Naive B cell (primary cell): ENCODE measurements at regions not wholly inside any gene's neighbourhood (a gene's known extent, or its start where the extent isn't known, plus 50 kb on each side); places are given as distances from the start of the nearest gene placed in this dataset.

Source experiments
- ATAC-seq, 2 donors: fragments of 150-1000 bp; cut with Tn5 transposase; 2 replicates each; pipeline ENCODE4 v1.10.0; 2021; ENCODE audit warnings: low read depth in 2 of 2, mild to moderate bottlenecking in 2 of 2, moderate library complexity in 2 of 2
- DNase-seq: peaks from one replicate; pipeline ENCODE4 v3.0.0; 2022
- H3K27ac Mint-ChIP-seq, 6 donors: one replicate each; pipeline ENCODE4 v1.8.0; 2020 to 2022; ENCODE audit warnings: mild to moderate bottlenecking in 6 of 6, mixed read lengths in 6 of 6, moderate library complexity in 5 of 6, inconsistent platforms in 2 of 6
- H3K27me3 Mint-ChIP-seq, 3 donors: one replicate each; pipeline ENCODE4 v1.8.0; 2021 to 2022; ENCODE audit warnings: mixed read lengths in 3 of 3, mild to moderate bottlenecking in 1 of 3
- H3K36me3 Mint-ChIP-seq, 2 donors: one replicate each; pipeline ENCODE4 v1.8.0; 2020 to 2022; ENCODE audit warnings: mixed read lengths in 2 of 2, inconsistent platforms in 1 of 2, mild to moderate bottlenecking in 1 of 2
- H3K4me1 Mint-ChIP-seq, 3 donors: one replicate each; pipeline ENCODE4 v1.8.0; 2020 to 2022; ENCODE audit warnings: mixed read lengths in 3 of 3, inconsistent platforms in 1 of 3, mild to moderate bottlenecking in 1 of 3, moderate library complexity in 1 of 3
- H3K4me3 Mint-ChIP-seq, 8 donors: one replicate each; pipeline ENCODE4 v1.8.0; 2020 to 2022; ENCODE audit warnings: mild to moderate bottlenecking in 8 of 8, mixed read lengths in 8 of 8, moderate library complexity in 8 of 8, inconsistent platforms in 2 of 8
- H3K9me3 Mint-ChIP-seq, 7 donors: one replicate each; pipeline ENCODE4 v1.8.0; 2020 to 2022; ENCODE audit warnings: mixed read lengths in 7 of 7, mild to moderate bottlenecking in 5 of 7, inconsistent platforms in 2 of 7, moderate library complexity in 1 of 7

GRCh38 chr6:48881551-48881950, 581.5 kb downstream of the MMUT start:
- no peaks in the 10 kb centered on the region for H3K27me3 Mint-ChIP-seq
- H3K9me3 Mint-ChIP-seq: peaks cover 0 to 16% (median 8%) of the 10 kb centered on the region in 7 donors
- no peak for ATAC-seq
- H3K27ac Mint-ChIP-seq: no peak overlapping the region
- H3K36me3 Mint-ChIP-seq: no peaks in the 10 kb centered on the region
- H3K4me1 Mint-ChIP-seq: no peaks in the 10 kb centered on the region
- no peak overlapping the region for H3K4me3 Mint-ChIP-seq
- no peak for DNase-seq

DNA sequence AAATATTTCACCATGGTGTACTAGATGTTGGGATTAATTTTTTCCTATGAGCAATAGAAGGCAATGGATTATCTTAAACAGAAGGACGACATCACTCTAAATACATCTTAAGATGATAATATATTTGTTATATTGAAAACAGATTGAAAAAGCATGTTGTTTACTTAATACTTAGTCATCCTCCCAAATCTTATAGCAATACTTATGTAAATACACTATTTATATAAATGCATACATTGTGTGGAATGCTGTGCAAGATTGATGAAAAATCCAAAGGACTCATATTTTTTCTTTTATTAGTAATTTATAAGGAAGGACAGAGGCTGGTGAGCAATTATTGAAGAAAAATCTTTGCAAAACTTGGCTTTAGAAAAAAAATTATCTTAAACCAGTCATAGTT, 593.5 kb downstream of the MMUT start:
- ATAC-seq: no peak
- no peaks in the 10 kb centered on the region for H3K4me1 Mint-ChIP-seq
- no peak for DNase-seq
- H3K27ac Mint-ChIP-seq: no peak overlapping the region
- no peak overlapping the region for H3K4me3 Mint-ChIP-seq
- no peaks in the 10 kb centered on the region for H3K36me3 Mint-ChIP-seq
- H3K9me3 Mint-ChIP-seq: peaks cover 0 to 19% (median 5%) of the 10 kb centered on the region in 7 donors
- H3K27me3 Mint-ChIP-seq: no peaks in the 10 kb centered on the region

GRCh38 chr6:48866682-48867081, 596.4 kb downstream of the MMUT start:
- Mint-ChIP-seq H3K27me3 (no peaks in the 10 kb centered on the region), H3K4me3 (no peak overlapping the region), H3K4me1 (no peaks in the 10 kb centered on the region), H3K9me3 (peaks cover 2 to 25% (median 8%) of the 10 kb centered on the region in 7 donors), H3K27ac (no peak overlapping the region), H3K36me3 (no peaks in the 10 kb centered on the region)
- no peak for DNase-seq
- no peak for ATAC-seq

DNA sequence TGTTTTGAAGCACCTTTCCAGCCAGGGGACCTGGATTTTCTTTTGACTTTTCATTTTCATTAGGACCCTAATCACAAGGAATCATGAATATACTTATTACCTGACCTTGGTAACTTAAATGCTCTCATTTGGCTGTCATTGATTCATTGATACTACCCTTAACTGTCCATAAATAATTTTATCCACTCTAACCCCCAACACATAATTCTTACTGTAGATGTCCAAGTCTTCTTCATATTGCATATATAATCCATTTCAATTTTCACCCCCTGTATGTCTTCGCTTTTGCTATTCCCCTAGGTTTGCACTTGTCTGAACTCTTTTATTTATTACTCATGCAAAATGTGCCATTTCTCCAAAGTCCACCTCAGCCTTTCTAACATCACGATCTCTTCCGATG, 602.9 kb downstream of the MMUT start:
- no peaks in the 10 kb centered on the region for H3K27me3 Mint-ChIP-seq
- no peaks in the 10 kb centered on the region for H3K36me3 Mint-ChIP-seq
- no peak overlapping the region for H3K27ac Mint-ChIP-seq
- H3K4me3 Mint-ChIP-seq: no peak overlapping the region
- no peak for DNase-seq
- no peaks in the 10 kb centered on the region for H3K4me1 Mint-ChIP-seq
- no peak for ATAC-seq
- peaks cover 2 to 19% (median 5%) of the 10 kb centered on the region in 7 donors for H3K9me3 Mint-ChIP-seq

DNA sequence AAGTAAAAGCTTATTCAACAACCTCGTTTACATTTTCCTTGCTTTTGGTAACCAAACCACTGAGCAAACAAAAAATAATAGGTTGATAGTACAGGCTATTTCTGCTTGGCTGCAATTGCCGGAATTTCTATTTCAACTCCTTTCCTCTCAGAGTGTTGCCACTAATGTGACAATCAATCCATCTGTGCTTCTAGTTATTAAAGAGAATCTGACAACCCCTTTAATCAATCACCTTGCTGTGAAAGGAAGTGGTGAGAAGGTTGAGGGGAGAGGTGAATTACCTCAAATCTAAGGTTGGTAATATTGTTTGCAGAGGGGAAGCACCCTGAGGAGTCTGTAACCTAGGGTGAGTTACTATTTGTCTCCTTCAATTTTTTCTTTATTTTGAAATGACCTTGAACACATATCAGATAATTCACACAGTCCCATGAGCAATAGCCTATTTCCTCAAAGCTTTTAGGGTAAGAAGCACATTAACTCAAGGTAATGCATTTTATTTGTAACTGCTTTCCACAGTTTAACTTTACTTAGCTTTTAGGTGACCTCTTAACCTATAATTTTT, 603.4 kb downstream of the MMUT start:
- no peak for ATAC-seq
- Mint-ChIP-seq H3K4me3 (no peak overlapping the region), H3K36me3 (no peaks in the 10 kb centered on the region), H3K4me1 (no peaks in the 10 kb centered on the region), H3K27ac (no peak overlapping the region), H3K9me3 (peaks cover 0 to 16% (median 5%) of the 10 kb centered on the region in 7 donors), H3K27me3 (no peaks in the 10 kb centered on the region)
- no peak for DNase-seq

DNA sequence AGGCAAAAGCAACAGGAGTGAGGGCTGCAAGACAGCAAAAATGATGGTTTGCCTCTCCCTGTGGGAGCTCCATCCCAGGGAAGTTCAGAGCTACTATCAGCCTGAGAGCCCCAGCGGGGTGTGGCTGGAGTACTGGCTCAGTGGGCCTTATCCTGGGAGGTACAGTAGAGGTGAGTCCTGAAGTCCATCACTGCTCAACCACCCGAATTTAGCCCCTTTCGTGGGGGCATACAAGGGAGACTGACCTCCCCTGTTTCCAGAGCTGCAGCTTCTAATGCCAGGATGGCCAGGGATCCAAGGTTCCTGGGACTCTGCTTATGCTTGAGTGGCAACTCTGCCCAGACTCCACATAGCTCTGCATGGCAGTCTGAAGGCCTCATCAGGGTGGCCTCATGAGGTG, 617.8 kb downstream of the MMUT start:
- DNase-seq: no peak
- no peaks in the 10 kb centered on the region for H3K4me1 Mint-ChIP-seq

DNA sequence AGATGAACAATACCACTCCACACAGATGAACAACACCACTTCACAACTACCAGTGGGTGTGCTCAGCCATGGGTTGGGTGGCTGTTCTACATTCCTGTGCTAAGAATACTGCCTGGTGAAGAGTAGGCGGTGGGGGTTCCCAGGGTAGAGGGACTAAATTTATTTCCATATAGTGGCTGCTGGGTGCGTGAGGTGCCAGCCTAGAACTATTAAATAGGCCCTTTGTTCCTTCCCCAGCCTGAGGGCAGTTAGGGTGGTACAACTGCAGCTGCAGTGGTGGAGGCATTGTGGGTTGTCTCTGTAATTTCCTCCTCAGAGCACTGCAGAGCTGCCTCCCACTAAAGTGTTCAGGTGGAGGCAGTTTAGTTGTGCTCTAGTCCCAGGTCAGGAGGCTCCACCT, 618.4 kb downstream of the MMUT start:
- H3K9me3 Mint-ChIP-seq: peaks cover 13 to 37% (median 16%) of the 10 kb centered on the region in 7 donors

More for the DNA sequence above, 617.8 kb downstream of the MMUT start:
- H3K9me3 Mint-ChIP-seq: peaks cover 11 to 39% (median 16%) of the 10 kb centered on the region in 7 donors
- ATAC-seq: no peak
- no peak overlapping the region for H3K27ac Mint-ChIP-seq
- H3K36me3 Mint-ChIP-seq: peaks cover 0 to 7% of the 10 kb centered on the region in 2 donors
- no peak overlapping the region for H3K4me3 Mint-ChIP-seq
- H3K27me3 Mint-ChIP-seq: no peaks in the 10 kb centered on the region

DNA sequence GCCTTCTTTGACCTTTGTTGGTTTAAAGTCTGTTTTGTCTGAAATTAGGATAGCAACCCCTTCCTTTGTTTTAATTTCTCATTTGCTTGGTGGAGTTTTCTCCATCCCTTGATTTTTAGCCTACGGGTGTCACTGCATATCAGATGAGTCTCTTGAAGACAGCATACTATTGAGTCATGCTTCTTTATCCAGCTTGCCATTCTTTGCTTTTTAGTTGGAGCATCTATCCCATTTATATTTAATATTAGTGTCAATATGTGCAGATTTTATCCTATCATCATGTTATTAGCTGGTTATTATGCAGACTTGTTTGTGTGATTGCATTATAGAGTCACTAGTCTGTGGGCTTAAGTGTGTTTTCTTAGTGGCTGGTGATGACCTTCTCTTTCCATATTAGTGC, 622.2 kb downstream of the MMUT start:
- ATAC-seq (no peak), DNase-seq (no peak)
- H3K27me3 Mint-ChIP-seq: no peaks in the 10 kb centered on the region
- H3K27ac Mint-ChIP-seq: no peak overlapping the region
- H3K4me3 Mint-ChIP-seq: no peak overlapping the region
- no peaks in the 10 kb centered on the region for H3K4me1 Mint-ChIP-seq
- H3K36me3 Mint-ChIP-seq: peaks cover 0 to 7% of the 10 kb centered on the region in 2 donors
- peaks cover 6 to 32% (median 14%) of the 10 kb centered on the region in 7 donors for H3K9me3 Mint-ChIP-seq

More for the DNA sequence above, 618.4 kb downstream of the MMUT start:
- DNase-seq (no peak), ATAC-seq (no peak)
- Mint-ChIP-seq H3K4me3 (no peak overlapping the region), H3K27ac (peak overlapping the region in 1 of 6 donors; percentile 39), H3K36me3 (peaks cover 0 to 7% of the 10 kb centered on the region in 2 donors), H3K27me3 (no peaks in the 10 kb centered on the region), H3K4me1 (no peaks in the 10 kb centered on the region)

GRCh38 chr6:48839206-48839605, 623.8 kb downstream of the MMUT start:
- Mint-ChIP-seq H3K4me1 (no peaks in the 10 kb centered on the region), H3K36me3 (peaks cover 0 to 7% of the 10 kb centered on the region in 2 donors), H3K4me3 (no peak overlapping the region), H3K9me3 (peaks cover 6 to 32% (median 17%) of the 10 kb centered on the region in 7 donors), H3K27me3 (no peaks in the 10 kb centered on the region), H3K27ac (no peak overlapping the region)
- ATAC-seq (no peak), DNase-seq (no peak)

DNA sequence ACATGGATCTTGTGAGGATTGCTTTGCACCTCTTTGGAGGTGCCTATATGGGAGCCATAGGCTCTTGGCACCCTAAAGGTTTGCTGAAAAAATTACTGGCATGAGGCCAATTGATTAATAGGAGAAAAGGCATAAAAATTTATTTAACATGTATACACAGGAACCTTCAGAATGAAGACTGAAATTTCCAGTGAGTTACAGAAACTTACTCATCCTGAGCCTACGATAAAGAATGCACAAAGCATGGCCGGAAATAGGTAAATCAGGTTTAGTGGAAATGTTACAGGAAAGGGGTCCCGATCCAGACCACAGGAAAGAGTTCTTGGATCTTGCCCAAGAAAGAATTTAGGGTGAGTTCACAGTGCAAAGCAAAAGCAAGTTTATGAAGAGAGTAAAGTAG, 625.3 kb downstream of the MMUT start:
- H3K27me3 Mint-ChIP-seq: no peaks in the 10 kb centered on the region
- H3K4me3 Mint-ChIP-seq: no peak overlapping the region
- peaks cover 0 to 7% of the 10 kb centered on the region in 2 donors for H3K36me3 Mint-ChIP-seq
- ATAC-seq (no peak), DNase-seq (no peak)
- H3K9me3 Mint-ChIP-seq: peaks cover 6 to 30% (median 17%) of the 10 kb centered on the region in 7 donors
- no peaks in the 10 kb centered on the region for H3K4me1 Mint-ChIP-seq
- no peak overlapping the region for H3K27ac Mint-ChIP-seq

DNA sequence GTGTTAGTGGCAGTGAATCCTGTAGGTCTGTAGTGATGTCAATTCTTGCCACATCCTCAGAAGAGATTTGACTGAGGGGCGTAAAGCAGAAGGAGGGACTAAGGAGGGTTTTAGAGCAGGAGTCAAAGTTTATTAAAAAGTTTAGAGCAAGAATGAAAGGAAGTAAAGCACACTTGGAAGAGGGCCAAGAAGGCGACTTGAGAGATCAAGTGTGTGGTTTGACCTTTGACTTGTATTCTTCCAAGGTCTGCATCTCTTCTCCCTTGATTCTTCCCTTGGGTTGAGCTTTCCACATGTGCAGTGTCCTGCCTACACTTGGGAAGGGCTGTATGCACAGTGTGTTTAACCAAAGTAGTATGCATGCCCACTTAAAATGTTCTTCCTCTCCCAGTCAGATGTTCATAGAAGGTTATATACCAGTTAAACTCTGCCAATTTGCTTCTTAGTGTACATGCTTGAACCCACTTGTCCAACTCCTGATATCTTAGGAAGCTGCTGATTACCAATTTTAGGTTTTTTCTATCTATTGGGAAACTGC, 627.6 kb downstream of the MMUT start:
- H3K36me3 Mint-ChIP-seq: no peaks in the 10 kb centered on the region
- ATAC-seq (no peak), DNase-seq (no peak)
- H3K9me3 Mint-ChIP-seq: peaks cover 5 to 18% (median 6%) of the 10 kb centered on the region in 7 donors
- no peak overlapping the region for H3K4me3 Mint-ChIP-seq
- H3K27me3 Mint-ChIP-seq: no peaks in the 10 kb centered on the region
- H3K4me1 Mint-ChIP-seq: no peaks in the 10 kb centered on the region
- no peak overlapping the region for H3K27ac Mint-ChIP-seq

- Mint-ChIP-seq H3K4me3 (no peak overlapping the region), H3K27me3 (no peaks in the 10 kb centered on the region), H3K27ac (no peak overlapping the region), H3K9me3 (peaks cover 0 to 13% (median 3%) of the 10 kb centered on the region in 7 donors), H3K36me3 (no peaks in the 10 kb centered on the region), H3K4me1 (no peaks in the 10 kb centered on the region)
- no peak for ATAC-seq
- no peak for DNase-seq
Measured at GRCh38 chr6:48834706-48835105, 628.3 kb downstream of the MMUT start.

- peaks cover 0 to 10% (median 3%) of the 10 kb centered on the region in 7 donors for H3K9me3 Mint-ChIP-seq
- DNase-seq (no peak), ATAC-seq (no peak)
- H3K4me1 Mint-ChIP-seq: no peaks in the 10 kb centered on the region
- H3K4me3 Mint-ChIP-seq: no peak overlapping the region
- H3K27ac Mint-ChIP-seq: no peak overlapping the region
- no peaks in the 10 kb centered on the region for H3K27me3 Mint-ChIP-seq
- H3K36me3 Mint-ChIP-seq: no peaks in the 10 kb centered on the region
Measured at GRCh38 chr6:48833916-48834315, 629.1 kb downstream of the MMUT start.

DNA sequence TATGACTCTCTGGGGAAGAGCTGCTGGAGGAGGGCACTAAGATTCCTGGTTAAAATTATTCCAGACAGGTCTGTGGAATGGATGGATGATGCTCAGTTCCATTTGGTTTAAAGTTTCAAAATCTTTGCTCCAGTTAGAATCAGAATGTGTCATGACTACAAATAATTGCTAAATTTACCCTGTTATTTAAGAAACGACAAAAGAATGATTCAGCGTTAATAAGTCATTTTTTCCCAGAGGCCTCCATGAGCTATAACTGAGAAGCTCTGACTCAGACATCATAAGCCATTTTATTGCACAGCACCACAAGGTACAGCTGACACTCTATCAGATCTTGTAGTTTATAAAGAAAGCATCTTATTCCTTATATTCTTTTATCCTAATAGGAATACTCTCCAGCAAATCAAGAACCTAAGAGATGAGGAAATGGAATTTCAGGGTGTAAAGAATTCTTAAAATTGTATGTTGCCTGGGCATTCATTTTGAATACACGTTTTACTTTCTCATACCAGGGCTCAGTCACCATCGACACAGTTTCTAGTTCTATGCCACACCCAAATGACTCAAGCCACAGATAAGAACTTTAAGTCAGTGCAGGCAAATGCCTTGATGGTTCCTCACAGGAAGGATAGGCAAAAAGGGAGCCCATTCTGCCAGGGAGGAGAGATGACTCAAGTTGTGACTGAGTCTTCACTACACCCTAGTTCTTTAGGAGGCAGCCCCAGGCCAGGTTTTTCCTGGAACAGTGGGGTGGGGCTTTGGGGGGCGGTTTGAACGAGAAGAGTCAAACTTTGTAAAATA, 636.0 kb downstream of the MMUT start:
- Mint-ChIP-seq H3K27ac (no peak overlapping the region), H3K9me3 (peaks cover 0 to 17% (median 2%) of the 10 kb centered on the region in 7 donors), H3K27me3 (no peaks in the 10 kb centered on the region), H3K4me1 (no peaks in the 10 kb centered on the region), H3K36me3 (no peaks in the 10 kb centered on the region), H3K4me3 (no peak overlapping the region)
- DNase-seq (no peak), ATAC-seq (no peak)
